Cardiac muscle cell (in vitro differentiated cells and primary cell): ENCODE measurements at regions not wholly inside any gene's neighbourhood (a gene's known extent, or its start where the extent isn't known, plus 50 kb on each side); places are given as distances from the start of the nearest gene placed in this dataset.

Experiments
- DNase-seq, 2 donors: peaks; one replicate each; pipeline versions ENCODE4 v3.0.0 to v3.0.0-alpha.2; 2010 to 2017; ENCODE audit warnings: low read depth in 1 of 2, low spot score in 1 of 2
- H3K27ac ChIP-seq: fragments of 200-600 bp; sonication (generic); 2 replicates; pipeline ENCODE4 v1.5.1; 2016
- H3K27me3 ChIP-seq: fragments of 200-600 bp; sonication (generic); 2 replicates; pipeline ENCODE4 v1.6.0; 2016; ENCODE audit warnings: control low read depth
- H3K36me3 ChIP-seq: fragments of 200-600 bp; sonication (generic); 2 replicates; pipeline ENCODE4 v1.5.1; 2016; ENCODE audit warnings: control low read depth
- H3K4me1 ChIP-seq: fragments of 200-600 bp; sonication (generic); 2 replicates; pipeline ENCODE4 v1.8.1; 2017; ENCODE audit warnings: low read depth, mild to moderate bottlenecking, mixed run types
- H3K4me3 ChIP-seq: fragments of 200-600 bp; sonication (generic); 2 replicates; pipeline ENCODE4 v1.5.1; 2016; ENCODE audit warnings: mild to moderate bottlenecking
- H3K9me3 ChIP-seq: fragments of 200-600 bp; sonication (generic); 2 replicates; pipeline ENCODE4 v1.5.1; 2017; ENCODE audit warnings: low read depth, mild to moderate bottlenecking, control low read depth
- CTCF ChIP-seq: IDR thresholded peaks from 2 replicates; pipeline ENCODE4 v1.5.1; 2012; ENCODE audit warnings: low read depth, mild to moderate bottlenecking, low read length

GRCh38 chr7:115883629-115884028, 146.9 kb downstream of the TFEC start:
- no peaks in the 10 kb centered on the region for H3K27me3 ChIP-seq
- no peak overlapping the region for H3K4me3 ChIP-seq
- H3K9me3 ChIP-seq: no peaks in the 10 kb centered on the region
- DNase-seq: no peak
- no peaks in the 10 kb centered on the region for H3K4me1 ChIP-seq
- no peak for TF ChIP-seq CTCF
- H3K27ac ChIP-seq: no peak overlapping the region
- H3K36me3 ChIP-seq: no peaks in the 10 kb centered on the region

GRCh38 chr7:115881476-115881875, 149.1 kb downstream of the TFEC start:
- no peak overlapping the region for H3K27ac ChIP-seq
- H3K27me3 ChIP-seq: no peaks in the 10 kb centered on the region
- no peaks in the 10 kb centered on the region for H3K9me3 ChIP-seq
- H3K4me1 ChIP-seq: no peaks in the 10 kb centered on the region
- H3K36me3 ChIP-seq: no peaks in the 10 kb centered on the region
- no peak for TF ChIP-seq CTCF
- H3K4me3 ChIP-seq: no peak overlapping the region
- DNase-seq: no peak

DNA sequence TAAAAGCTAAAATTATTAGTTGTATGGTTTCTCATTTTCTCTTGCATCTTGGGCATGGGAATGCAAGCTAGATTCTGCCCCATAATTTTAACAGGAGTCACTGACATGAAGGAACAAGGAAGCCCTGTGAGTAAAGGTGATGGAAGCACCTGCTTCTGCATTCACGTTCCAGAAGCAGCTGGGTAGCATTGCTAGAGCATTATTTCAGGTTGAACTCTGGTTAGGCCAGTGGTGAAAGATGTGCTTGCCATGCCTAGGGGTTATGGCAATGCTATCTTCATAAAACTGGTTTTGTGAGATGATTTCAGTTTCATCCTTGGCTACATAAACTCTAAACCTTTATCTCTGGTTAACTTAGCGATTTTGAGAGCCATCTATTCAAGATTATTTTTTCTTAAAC, 151.4 kb downstream of the TFEC start:
- no peak for TF ChIP-seq CTCF
- no peaks in the 10 kb centered on the region for H3K36me3 ChIP-seq
- H3K27ac ChIP-seq: no peak overlapping the region
- H3K9me3 ChIP-seq: no peaks in the 10 kb centered on the region
- no peak overlapping the region for H3K4me3 ChIP-seq
- no peaks in the 10 kb centered on the region for H3K4me1 ChIP-seq
- no peak for DNase-seq
- H3K27me3 ChIP-seq: no peaks in the 10 kb centered on the region

DNA sequence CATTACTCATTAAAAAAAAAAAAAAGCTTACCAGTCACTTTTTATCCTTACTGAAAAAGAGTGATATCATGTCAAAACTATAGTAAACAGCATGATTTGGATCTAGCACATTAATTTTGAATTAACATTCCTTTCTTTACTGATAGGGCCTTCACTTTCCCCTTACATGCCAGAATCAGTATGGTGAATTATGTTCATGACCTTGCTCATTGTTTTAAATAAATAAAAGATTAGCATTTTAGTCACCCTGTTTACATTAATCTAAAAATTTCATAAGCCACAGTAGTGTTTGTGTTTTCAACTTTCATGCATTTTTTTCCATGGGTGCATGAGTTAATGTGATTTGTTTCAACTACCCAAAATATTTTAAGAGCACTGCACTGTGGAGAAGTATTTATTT, 160.8 kb downstream of the TFEC start:
- Histone ChIP-seq H3K4me1 (no peaks in the 10 kb centered on the region), H3K36me3 (no peaks in the 10 kb centered on the region), H3K4me3 (no peak overlapping the region), H3K27ac (no peak overlapping the region), H3K9me3 (no peaks in the 10 kb centered on the region), H3K27me3 (no peaks in the 10 kb centered on the region)
- DNase-seq: no peak
- no peak for TF ChIP-seq CTCF

DNA sequence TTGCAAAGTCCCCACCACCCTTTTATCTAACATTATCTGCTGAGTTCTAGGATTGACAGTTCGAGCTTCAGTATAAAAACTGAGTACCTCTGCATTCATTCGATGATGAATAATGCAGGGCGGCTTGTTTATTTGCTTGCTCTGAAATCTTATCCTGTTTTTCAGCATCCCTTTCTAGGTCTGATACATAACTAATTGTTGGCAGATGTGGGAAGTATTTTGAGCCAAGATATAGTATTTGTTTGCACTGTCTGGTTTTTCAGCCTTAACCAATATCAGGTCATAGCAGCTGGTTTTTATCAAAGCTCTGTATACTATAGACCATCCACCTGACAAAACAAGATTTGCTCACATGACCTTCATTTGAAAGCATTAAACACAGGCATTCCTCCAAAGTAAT, 161.4 kb downstream of the TFEC start:
- H3K27me3 ChIP-seq: no peaks in the 10 kb centered on the region
- no peaks in the 10 kb centered on the region for H3K36me3 ChIP-seq
- peak in 1 of 2 donors; percentile 5 for DNase-seq
- H3K27ac ChIP-seq: no peak overlapping the region
- H3K4me1 ChIP-seq: no peaks in the 10 kb centered on the region
- H3K9me3 ChIP-seq: no peaks in the 10 kb centered on the region
- TF ChIP-seq CTCF: no peak
- H3K4me3 ChIP-seq: no peak overlapping the region

DNA sequence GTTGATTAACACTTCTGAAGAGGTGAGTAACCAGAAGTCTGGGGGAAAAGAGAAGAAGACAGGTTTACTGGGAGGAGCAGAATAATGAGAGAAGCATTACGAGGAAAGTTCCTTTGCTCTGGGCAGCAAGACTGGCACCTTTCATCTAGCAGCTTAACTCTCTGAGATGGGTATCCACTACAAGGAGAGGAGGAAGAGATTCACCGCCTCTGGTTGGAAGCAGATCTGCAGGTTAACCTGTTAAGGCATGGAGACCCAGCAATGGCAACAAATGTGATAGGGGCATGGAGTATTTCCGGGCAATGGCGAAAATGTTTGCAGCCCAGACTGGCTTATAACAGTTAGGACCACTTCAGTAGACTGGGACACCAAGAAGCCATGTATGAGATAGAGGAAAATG, 162.2 kb downstream of the TFEC start:
- DNase-seq: no peak
- TF ChIP-seq CTCF: no peak
- Histone ChIP-seq H3K36me3 (no peaks in the 10 kb centered on the region), H3K27ac (no peak overlapping the region), H3K27me3 (no peaks in the 10 kb centered on the region), H3K4me1 (no peaks in the 10 kb centered on the region), H3K4me3 (no peak overlapping the region), H3K9me3 (no peaks in the 10 kb centered on the region)
